GM23248 (cell line): ENCODE measurements at regions not wholly inside any gene's neighbourhood (a gene's known extent, or its start where the extent isn't known, plus 50 kb on each side); places are given as distances from the start of the nearest gene placed in this dataset.

Source experiments
- DNase-seq: peaks from one replicate; pipeline ENCODE4 v3.0.0-alpha.2; 2015
- H2AFZ ChIP-seq: fragments of 200-600 bp; sonication (generic); 2 replicates; pipeline ENCODE4 v1.6.1; 2016; ENCODE audit warnings: antibody characterized with exemption
- H3F3A ChIP-seq: fragments of 200-600 bp; sonication (generic); 2 replicates; pipeline ENCODE4 v1.6.1; 2016; ENCODE audit warnings: mild to moderate bottlenecking, antibody characterized with exemption, mixed run types; ENCODE audit not compliant: insufficient read depth
- H3K27ac ChIP-seq: fragments of 200-600 bp; sonication (generic); 2 replicates; pipeline ENCODE4 v1.5.1; 2016; ENCODE audit warnings: mild to moderate bottlenecking
- H3K27me3 ChIP-seq: fragments of 200-600 bp; sonication (generic); replicated peaks from 2 replicates; pipeline ENCODE4 v1.6.1; 2016; ENCODE audit warnings: mild to moderate bottlenecking; ENCODE audit not compliant: insufficient read depth
- H3K36me3 ChIP-seq: fragments of 200-600 bp; sonication (generic); 2 replicates; pipeline ENCODE4 v1.6.1; 2016; ENCODE audit warnings: low read depth, mild to moderate bottlenecking
- H3K4me1 ChIP-seq: fragments of 200-600 bp; sonication (generic); 2 replicates; pipeline ENCODE4 v1.6.1; 2016; ENCODE audit warnings: mild to moderate bottlenecking; ENCODE audit not compliant: insufficient read depth
- H3K4me2 ChIP-seq: fragments of 200-600 bp; sonication (generic); one replicate; pipeline ENCODE4 v1.6.1; 2016; ENCODE audit warnings: mild to moderate bottlenecking; ENCODE audit not compliant: unreplicated experiment
- H3K4me3 ChIP-seq: fragments of 200-600 bp; sonication (generic); 2 replicates; pipeline ENCODE4 v1.5.1; 2016; ENCODE audit warnings: mild to moderate bottlenecking
- H3K79me2 ChIP-seq: fragments of 200-600 bp; sonication (generic); 2 replicates; pipeline ENCODE4 v1.6.1; 2016; ENCODE audit warnings: mild to moderate bottlenecking; ENCODE audit not compliant: insufficient read depth
- H3K9ac ChIP-seq: fragments of 200-600 bp; sonication (generic); 2 replicates; pipeline ENCODE4 v1.6.1; 2016; ENCODE audit warnings: mild to moderate bottlenecking
- H3K9me2 ChIP-seq: fragments of 200-600 bp; sonication (generic); 2 replicates; pipeline ENCODE4 v1.6.1; 2016; ENCODE audit warnings: mixed run types, mild to moderate bottlenecking, moderate library complexity; ENCODE audit not compliant: insufficient read depth
- H3K9me3 ChIP-seq: fragments of 200-600 bp; sonication (generic); one replicate; pipeline ENCODE4 v1.6.1; 2017; ENCODE audit warnings: low read depth
- H4K20me1 ChIP-seq: fragments of 200-600 bp; sonication (generic); 2 replicates; pipeline ENCODE4 v1.6.0; 2016; ENCODE audit not compliant: insufficient read depth
- EZH2 ChIP-seq: fragments of 200-600 bp; sonication (generic); IDR thresholded peaks from 2 replicates; pipeline ENCODE4 v1.6.1; 2018; ENCODE audit warnings: antibody characterized with exemption, mild to moderate bottlenecking; ENCODE audit not compliant: insufficient read depth, poor library complexity, severe bottlenecking
- EZH2phosphoT487 ChIP-seq: fragments of 200-600 bp; sonication (generic); IDR thresholded peaks from 2 replicates; pipeline ENCODE4 v1.6.1; 2018; ENCODE audit warnings: antibody characterized with exemption, moderate library complexity, mild to moderate bottlenecking, low read depth; ENCODE audit not compliant: insufficient read depth
- WGBS, 2 experiments: methylation state at CpG; one replicate each; pipeline ENCODE4 v1.1.6; 2015 to 2017; ENCODE audit warnings: low lambda C conversion rate in 2 of 2, low coverage in 1 of 2; ENCODE audit errors: missing lambda C conversion rate in 2 of 2; 5-methylcytosine and 5-hydroxymethylcytosine counted together
- in situ Hi-C: fragments of 300-500 bp; cut with MboI; formaldehyde crosslinking; loops from 2 replicates; pipeline ENCODE4 v1.15.0; 2020

DNA sequence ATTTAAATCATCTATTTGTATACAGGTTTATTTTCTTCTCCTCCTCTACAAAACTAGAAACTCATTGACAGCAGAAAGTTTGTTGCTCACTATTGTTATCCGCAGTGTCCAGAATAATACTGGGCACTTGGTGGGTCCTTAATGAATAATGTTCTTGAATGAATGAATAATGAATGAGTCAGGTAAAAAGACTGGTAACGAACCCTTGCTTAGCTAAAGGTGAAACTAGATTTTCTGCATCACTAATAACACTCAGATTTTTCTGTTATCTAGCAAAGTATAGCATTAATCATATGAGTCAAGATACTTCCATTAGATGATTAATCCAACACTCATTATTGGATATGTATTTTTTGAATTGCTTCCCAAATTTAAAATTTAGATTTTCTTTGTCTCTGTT lies 953.2 kb downstream of the SORCS3 start:
- no peaks in the 10 kb centered on the region for H3K27me3 ChIP-seq
- no peaks in the 10 kb centered on the region for H3K79me2 ChIP-seq
- no peak overlapping the region for H3K9ac ChIP-seq
- no peaks in the 10 kb centered on the region for H3K36me3 ChIP-seq
- no peaks in the 10 kb centered on the region for H4K20me1 ChIP-seq
- DNase-seq, result no peak
- no peaks in the 10 kb centered on the region for H3K9me2 ChIP-seq
- 22 to 25% methylated on average over 2 of the region's 2 CpGs for WGBS, 2 experiments
- no peak overlapping the region for H3K4me3 ChIP-seq
- no peaks in the 10 kb centered on the region for H3K4me1 ChIP-seq
- H3K9me3 ChIP-seq, result no peaks in the 10 kb centered on the region
- no peak overlapping the region for H3K27ac ChIP-seq
- H3F3A ChIP-seq, result no peaks in the 10 kb centered on the region
- in situ Hi-C loops, result no loop called here
- no peak overlapping the region for H3K4me2 ChIP-seq
- H2AFZ ChIP-seq, result no peak overlapping the region
- TF ChIP-seq EZH2, result no peak
- TF ChIP-seq EZH2phosphoT487, result no peak

DNA sequence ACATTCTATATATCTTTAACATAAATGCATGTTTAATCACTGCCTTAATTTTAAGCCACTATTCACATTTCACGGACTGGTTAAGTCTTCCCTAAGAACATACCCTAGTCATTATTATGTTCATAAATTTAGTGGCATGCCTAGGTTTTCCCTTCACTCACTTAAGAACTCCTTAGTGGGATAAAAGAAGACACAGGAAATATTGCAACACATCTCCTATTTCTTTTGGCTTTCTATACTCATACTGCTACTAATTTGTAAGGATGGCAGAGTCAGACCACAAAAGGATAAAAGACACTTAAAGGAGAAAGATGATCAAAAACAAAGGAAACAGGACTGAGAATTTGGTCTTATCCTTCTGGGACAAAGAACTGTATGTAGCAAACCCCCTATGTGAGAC lies 951.4 kb downstream of the SORCS3 start:
- Histone ChIP-seq H3K79me2 (no peaks in the 10 kb centered on the region), H2AFZ (no peak overlapping the region), H3K27me3 (no peaks in the 10 kb centered on the region), H3F3A (no peaks in the 10 kb centered on the region), H4K20me1 (no peaks in the 10 kb centered on the region), H3K4me1 (no peaks in the 10 kb centered on the region), H3K4me2 (no peak overlapping the region), H3K4me3 (no peak overlapping the region), H3K9me3 (no peaks in the 10 kb centered on the region), H3K9me2 (no peaks in the 10 kb centered on the region), H3K36me3 (no peaks in the 10 kb centered on the region), H3K9ac (no peak overlapping the region), H3K27ac (no peak overlapping the region)
- in situ Hi-C loops, result no loop called here
- DNase-seq, result no peak
- WGBS, 2 experiments, result 43% methylated on average over 1 of the region's 1 CpG
- TF ChIP-seq EZH2 (no peak), EZH2phosphoT487 (no peak)

DNA sequence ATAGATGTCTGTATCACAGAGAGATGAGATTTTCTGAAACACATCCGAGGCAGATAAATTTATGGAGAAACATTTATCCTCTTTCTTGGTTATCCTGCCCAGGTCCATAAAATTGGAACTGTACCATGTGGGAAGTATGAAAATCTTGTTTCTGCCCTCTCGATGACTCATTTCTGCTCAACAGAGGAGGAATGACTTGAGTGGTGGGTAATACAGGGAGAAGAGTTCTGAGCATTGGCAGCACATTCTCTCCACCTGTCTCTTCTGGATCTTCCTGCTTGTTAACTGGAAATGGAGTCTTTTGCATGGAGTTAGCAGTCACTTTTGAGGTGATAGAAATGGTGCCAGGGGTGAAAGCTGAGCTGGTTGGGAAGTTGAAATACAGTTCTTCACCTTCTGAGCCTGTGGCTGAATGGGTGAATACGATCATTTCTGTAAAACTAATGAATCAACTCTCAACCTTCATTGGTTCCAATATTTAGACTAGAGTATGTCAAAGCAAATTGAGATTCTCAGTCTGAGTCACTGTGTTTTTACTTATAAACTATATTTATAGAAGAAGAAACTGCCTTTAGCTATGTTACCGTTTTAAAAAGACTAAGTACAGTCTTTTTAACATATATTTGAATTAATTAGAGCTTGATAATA lies 945.5 kb downstream of the SORCS3 start:
- 8 to 9% methylated on average over 4 of the region's 4 CpGs for WGBS, 2 experiments
- no peaks in the 10 kb centered on the region for H3K9me2 ChIP-seq
- in situ Hi-C loops, result no loop called here
- TF ChIP-seq EZH2 (no peak), EZH2phosphoT487 (no peak)
- no peaks in the 10 kb centered on the region for H3K9me3 ChIP-seq
- no peaks in the 10 kb centered on the region for H3K4me1 ChIP-seq
- H3K27me3 ChIP-seq, result no peaks in the 10 kb centered on the region
- no peaks in the 10 kb centered on the region for H3F3A ChIP-seq
- no peak overlapping the region for H3K4me2 ChIP-seq
- no peak overlapping the region for H3K9ac ChIP-seq
- H3K36me3 ChIP-seq, result no peaks in the 10 kb centered on the region
- H4K20me1 ChIP-seq, result no peaks in the 10 kb centered on the region
- no peaks in the 10 kb centered on the region for H3K79me2 ChIP-seq
- H3K27ac ChIP-seq, result no peak overlapping the region
- H2AFZ ChIP-seq, result no peak overlapping the region
- H3K4me3 ChIP-seq, result no peak overlapping the region
- DNase-seq, result no peak

DNA sequence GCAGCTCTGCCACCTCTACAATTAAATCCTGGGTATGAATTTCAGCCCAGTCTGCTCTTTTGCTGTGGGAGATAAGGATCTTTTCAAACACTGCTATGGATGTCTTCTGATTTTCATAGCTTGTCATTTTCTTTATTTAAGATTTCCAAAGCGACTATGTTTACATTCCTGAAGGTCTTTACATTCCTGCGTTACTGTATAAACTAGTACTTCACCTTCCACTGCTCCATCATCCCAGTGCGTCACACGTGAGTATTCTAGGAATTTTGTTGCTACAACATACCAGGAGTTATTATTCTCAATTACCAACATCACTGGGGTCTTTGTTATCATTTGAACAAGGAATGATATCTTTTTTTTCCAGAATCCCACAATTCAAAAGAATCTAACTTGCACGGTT lies 944.7 kb downstream of the SORCS3 start:
- Histone ChIP-seq H4K20me1 (no peaks in the 10 kb centered on the region), H3K9me2 (no peaks in the 10 kb centered on the region), H3K9ac (no peak overlapping the region), H3K79me2 (no peaks in the 10 kb centered on the region), H3K27me3 (no peaks in the 10 kb centered on the region), H3K4me3 (no peak overlapping the region), H3K27ac (no peak overlapping the region), H3K9me3 (no peaks in the 10 kb centered on the region), H3K4me2 (no peak overlapping the region), H3K36me3 (no peaks in the 10 kb centered on the region), H3K4me1 (no peaks in the 10 kb centered on the region), H3F3A (no peaks in the 10 kb centered on the region), H2AFZ (no peak overlapping the region)
- in situ Hi-C loops, result no loop called here
- no peak for DNase-seq
- TF ChIP-seq EZH2phosphoT487 (no peak), EZH2 (no peak)
- 20 to 28% methylated on average over 5 of the region's 5 CpGs for WGBS, 2 experiments

DNA sequence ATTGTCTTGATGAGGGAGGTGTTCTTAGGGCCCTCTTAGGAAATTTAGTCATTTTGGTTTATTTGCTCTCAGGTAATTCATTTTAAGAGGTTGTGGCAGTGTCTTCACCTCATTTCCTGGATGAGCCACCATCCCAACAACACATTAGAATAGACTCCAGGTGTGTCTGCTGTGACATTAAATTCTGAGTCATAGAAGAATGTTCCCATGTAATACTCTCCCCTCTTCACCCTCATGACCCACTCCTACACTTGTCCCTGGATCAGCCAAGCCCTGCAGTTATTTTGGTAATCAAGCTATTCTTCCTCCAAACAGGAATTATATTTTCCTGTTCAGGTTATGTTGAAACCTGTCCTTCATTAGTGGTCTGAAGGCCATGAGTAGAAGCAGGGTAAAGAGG lies 944.1 kb downstream of the SORCS3 start:
- Histone ChIP-seq H3K27ac (no peak overlapping the region), H3K4me1 (no peaks in the 10 kb centered on the region)

More for the DNA sequence above, 944.1 kb downstream of the SORCS3 start:
- Histone ChIP-seq H3K9me2 (no peaks in the 10 kb centered on the region), H3K79me2 (no peaks in the 10 kb centered on the region), H3K4me2 (no peak overlapping the region), H3K9ac (no peak overlapping the region), H3K27me3 (no peaks in the 10 kb centered on the region), H3K4me3 (no peak overlapping the region), H2AFZ (no peak overlapping the region), H3F3A (no peaks in the 10 kb centered on the region), H3K36me3 (no peaks in the 10 kb centered on the region), H3K9me3 (no peaks in the 10 kb centered on the region), H4K20me1 (no peaks in the 10 kb centered on the region)
- TF ChIP-seq EZH2phosphoT487 (no peak), EZH2 (no peak)
- DNase-seq, result no peak
- in situ Hi-C loops, result no loop called here
